HepG2 (cell line): ENCODE measurements at regions not wholly inside any gene's neighbourhood (a gene's known extent, or its start where the extent isn't known, plus 50 kb on each side); places are given as distances from the start of the nearest gene placed in this dataset.

Experiments used
- BHLHE40 ChIP-seq: IDR thresholded peaks from 2 replicates; pipeline ENCODE4 v1.6.1; 2011; ENCODE audit warnings: low read length, improper control_type of control experiment
- CREB1 ChIP-seq, 2 experiments: fragments of 450-650 bp in 1 of 2; IDR thresholded peaks; 2 replicates each; pipeline ENCODE4 v1.6.1; 2016 to 2017; ENCODE audit warnings: control low read depth in 1 of 2, mild to moderate bottlenecking in 1 of 2, missing compliant biosample characterization in 1 of 2, missing genetic modification characterization in 1 of 2
- ELF4 ChIP-seq: sonication (generic); formaldehyde crosslinking; IDR thresholded peaks from 2 replicates; pipeline ENCODE4 v1.5.0; 2020; ENCODE audit warnings: missing genetic modification reagents, mild to moderate bottlenecking, moderate library complexity, borderline replicate concordance
- GABPB1 ChIP-seq: IDR thresholded peaks from 2 replicates; pipeline ENCODE4 v1.6.1; 2016; ENCODE audit warnings: mild to moderate bottlenecking, missing genetic modification reagents, moderate library complexity, missing compliant biosample characterization
- NR1H2 ChIP-seq: sonication (generic); formaldehyde crosslinking; IDR thresholded peaks from 2 replicates; pipeline ENCODE4 v1.8.1; 2022; ENCODE audit warnings: low read depth, missing genetic modification reagents, borderline replicate concordance
- PHF21A ChIP-seq: sonication (generic); formaldehyde crosslinking; IDR thresholded peaks from 2 replicates; pipeline ENCODE4 v1.5.0; 2020; ENCODE audit warnings: mild to moderate bottlenecking, missing genetic modification reagents
- POLR2A ChIP-seq, 2 experiments: IDR thresholded peaks; 2 replicates each; pipeline ENCODE4 v1.6.1; 2011; ENCODE audit warnings: low read depth in 2 of 2, low read length in 2 of 2, mild to moderate bottlenecking in 1 of 2, moderate library complexity in 1 of 2; ENCODE audit not compliant: insufficient read depth in 1 of 2
- POLR2G ChIP-seq: fragments of 200-400 bp; formaldehyde crosslinking; IDR thresholded peaks from 2 replicates; pipeline ENCODE4 v1.6.1; 2018; ENCODE audit warnings: mild to moderate bottlenecking, low read depth, low read length, moderate library complexity
- RAD51 ChIP-seq: fragments of 450-650 bp; IDR thresholded peaks from 2 replicates; pipeline ENCODE4 v1.6.1; 2016; ENCODE audit warnings: borderline replicate concordance
- SRF ChIP-seq: IDR thresholded peaks from 2 replicates; pipeline ENCODE4 v1.6.1; 2011; ENCODE audit warnings: mild to moderate bottlenecking, low read depth, low read length, moderate library complexity
- ZNF891 ChIP-seq: sonication (generic); formaldehyde crosslinking; IDR thresholded peaks from 2 replicates; pipeline ENCODE4 v1.5.0; 2020; ENCODE audit warnings: mild to moderate bottlenecking, missing genetic modification reagents
- TF ChIP-seq, protein P1 (sequence below): sonication (generic); formaldehyde crosslinking; IDR thresholded peaks from 2 replicates; pipeline ENCODE4 v1.5.0; 2020; ENCODE audit warnings: missing genetic modification reagents
- TF ChIP-seq, protein P2 (sequence below): sonication (generic); formaldehyde crosslinking; IDR thresholded peaks from 2 replicates; pipeline ENCODE4 v1.5.0; 2020; ENCODE audit warnings: mild to moderate bottlenecking, missing genetic modification reagents, moderate library complexity
- TF ChIP-seq, protein P3 (sequence below): sonication (generic); formaldehyde crosslinking; IDR thresholded peaks from 2 replicates; pipeline ENCODE4 v1.4.0; 2020; ENCODE audit warnings: mild to moderate bottlenecking, missing genetic modification reagents

DNA sequence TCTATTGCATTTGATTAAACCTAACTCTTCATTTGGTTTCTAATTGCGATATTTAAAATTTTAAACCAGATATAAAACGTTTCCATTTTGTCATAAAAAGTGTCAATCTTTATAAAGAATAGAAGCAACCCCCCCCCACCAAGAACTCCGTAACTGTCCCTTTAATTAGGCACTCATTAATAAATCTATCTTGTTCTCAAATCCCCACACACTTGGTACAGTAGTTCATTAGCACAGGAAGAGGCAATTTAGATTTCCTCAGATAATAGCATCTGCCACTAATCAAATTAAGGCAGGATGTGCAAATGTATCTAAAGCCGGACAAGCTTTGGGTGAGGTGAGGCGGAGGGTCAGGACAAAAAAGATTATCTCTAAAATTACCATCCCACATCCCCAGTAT lies 1143.3 kb upstream of the AUTS2 start:
- TF ChIP-seq ZNF891 (CRISPR knock-in tag), result no peak
- no peak for TF ChIP-seq POLR2A (IDR thresholded peaks at IDR 0.05; ENCODE audit: insufficient read depth in 1 of 2, low read depth in 2 of 2, low read length in 2 of 2)
- TF ChIP-seq, protein P1, sequence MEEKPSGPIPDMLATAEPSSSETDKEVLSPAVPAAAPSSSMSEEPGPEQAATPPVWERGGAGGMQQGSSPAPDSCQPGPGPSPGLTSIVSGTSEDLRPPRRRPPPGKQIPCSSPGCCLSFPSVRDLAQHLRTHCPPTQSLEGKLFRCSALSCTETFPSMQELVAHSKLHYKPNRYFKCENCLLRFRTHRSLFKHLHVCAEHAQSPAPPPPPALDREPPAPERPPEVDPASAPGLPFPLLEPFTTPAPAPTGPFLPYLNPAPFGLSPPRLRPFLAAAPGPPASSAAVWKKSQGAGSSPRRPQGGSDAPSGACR (CRISPR knock-in tag), result no peak
- TF ChIP-seq PHF21A, result no peak
- TF ChIP-seq NR1H2, result no peak
- no peak for TF ChIP-seq BHLHE40
- TF ChIP-seq RAD51, result no peak
- no peak for TF ChIP-seq ELF4 (CRISPR knock-in tag)
- TF ChIP-seq, protein P2, sequence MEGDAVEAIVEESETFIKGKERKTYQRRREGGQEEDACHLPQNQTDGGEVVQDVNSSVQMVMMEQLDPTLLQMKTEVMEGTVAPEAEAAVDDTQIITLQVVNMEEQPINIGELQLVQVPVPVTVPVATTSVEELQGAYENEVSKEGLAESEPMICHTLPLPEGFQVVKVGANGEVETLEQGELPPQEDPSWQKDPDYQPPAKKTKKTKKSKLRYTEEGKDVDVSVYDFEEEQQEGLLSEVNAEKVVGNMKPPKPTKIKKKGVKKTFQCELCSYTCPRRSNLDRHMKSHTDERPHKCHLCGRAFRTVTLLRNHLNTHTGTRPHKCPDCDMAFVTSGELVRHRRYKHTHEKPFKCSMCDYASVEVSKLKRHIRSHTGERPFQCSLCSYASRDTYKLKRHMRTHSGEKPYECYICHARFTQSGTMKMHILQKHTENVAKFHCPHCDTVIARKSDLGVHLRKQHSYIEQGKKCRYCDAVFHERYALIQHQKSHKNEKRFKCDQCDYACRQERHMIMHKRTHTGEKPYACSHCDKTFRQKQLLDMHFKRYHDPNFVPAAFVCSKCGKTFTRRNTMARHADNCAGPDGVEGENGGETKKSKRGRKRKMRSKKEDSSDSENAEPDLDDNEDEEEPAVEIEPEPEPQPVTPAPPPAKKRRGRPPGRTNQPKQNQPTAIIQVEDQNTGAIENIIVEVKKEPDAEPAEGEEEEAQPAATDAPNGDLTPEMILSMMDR (CRISPR knock-in tag), result no peak
- no peak for TF ChIP-seq CREB1 (IDR thresholded peaks at IDR 0.05)
- no peak for TF ChIP-seq CREB1 (CRISPR knock-in tag; IDR thresholded peaks at IDR 0.05)
- TF ChIP-seq GABPB1 (CRISPR knock-in tag), result no peak
- TF ChIP-seq, protein P3, sequence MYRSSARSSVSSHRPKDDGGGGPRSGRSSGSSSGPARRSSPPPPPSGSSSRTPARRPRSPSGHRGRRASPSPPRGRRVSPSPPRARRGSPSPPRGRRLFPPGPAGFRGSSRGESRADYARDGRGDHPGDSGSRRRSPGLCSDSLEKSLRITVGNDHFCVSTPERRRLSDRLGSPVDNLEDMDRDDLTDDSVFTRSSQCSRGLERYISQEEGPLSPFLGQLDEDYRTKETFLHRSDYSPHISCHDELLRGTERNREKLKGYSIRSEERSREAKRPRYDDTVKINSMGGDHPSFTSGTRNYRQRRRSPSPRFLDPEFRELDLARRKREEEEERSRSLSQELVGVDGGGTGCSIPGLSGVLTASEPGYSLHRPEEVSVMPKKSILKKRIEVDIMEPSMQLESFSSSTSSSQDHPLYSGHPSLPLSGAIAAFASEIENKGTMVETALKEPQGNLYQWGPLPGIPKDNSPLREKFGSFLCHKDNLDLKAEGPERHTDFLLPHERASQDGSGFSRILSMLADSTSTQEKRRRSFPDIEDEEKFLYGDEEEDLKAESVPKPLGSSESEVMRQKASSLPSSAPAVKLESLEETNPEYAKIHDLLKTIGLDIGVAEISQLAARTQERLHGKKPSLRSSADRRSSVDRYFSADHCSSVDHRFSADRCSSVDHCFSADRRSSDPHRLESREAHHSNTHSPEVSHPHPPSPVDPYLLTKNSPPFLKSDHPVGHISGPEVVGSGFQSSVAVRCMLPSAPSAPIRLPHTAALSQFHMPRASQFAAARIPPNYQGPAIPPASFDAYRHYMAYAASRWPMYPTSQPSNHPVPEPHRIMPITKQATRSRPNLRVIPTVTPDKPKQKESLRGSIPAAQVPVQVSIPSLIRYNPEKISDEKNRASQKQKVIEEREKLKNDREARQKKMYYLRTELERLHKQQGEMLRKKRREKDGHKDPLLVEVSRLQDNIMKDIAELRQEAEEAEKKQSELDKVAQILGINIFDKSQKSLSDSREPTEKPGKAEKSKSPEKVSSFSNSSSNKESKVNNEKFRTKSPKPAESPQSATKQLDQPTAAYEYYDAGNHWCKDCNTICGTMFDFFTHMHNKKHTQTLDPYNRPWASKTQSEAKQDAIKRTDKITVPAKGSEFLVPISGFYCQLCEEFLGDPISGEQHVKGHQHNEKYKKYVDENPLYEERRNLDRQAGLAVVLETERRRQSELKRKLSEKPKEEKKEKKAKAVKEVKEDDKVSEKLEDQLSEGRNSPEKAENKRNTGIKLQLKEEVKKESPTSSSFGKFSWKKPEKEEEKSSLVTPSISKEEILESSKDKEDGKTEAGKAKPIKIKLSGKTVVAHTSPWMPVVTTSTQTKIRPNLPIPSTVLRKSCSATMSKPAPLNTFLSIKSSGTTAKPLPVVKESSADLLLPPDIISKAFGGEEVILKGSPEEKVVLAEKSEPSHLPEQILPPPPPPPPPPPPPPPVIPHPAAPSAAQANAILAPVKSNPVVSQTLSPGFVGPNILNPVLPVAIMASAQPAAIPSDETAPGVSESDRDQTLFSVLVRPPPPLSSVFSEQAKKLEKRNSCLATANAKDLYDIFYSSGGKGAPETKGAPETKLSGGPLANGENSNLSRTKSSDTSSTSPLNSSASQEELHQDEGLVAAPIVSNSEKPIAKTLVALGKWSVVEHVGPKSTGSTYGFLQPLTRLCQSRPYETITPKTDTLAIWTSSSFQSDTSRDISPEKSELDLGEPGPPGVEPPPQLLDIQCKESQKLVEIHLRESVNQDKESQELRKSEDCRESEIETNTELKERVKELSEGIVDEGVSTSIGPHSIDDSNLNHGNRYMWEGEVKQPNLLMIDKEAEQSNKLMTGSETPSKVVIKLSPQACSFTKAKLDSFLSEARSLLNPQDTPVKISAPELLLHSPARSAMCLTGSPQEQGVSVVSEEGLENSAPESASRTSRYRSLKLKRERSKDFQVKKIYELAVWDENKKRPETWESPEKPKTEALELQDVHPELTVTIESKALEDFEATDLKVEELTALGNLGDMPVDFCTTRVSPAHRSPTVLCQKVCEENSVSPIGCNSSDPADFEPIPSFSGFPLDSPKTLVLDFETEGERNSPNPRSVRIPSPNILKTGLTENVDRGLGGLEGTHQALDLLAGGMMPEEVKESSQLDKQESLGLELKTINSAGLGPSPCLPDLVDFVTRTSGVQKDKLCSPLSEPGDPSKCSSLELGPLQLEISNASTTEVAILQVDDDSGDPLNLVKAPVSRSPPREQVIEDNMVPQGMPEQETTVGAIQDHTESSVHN, result no peak
- TF ChIP-seq SRF, result no peak
- no peak for TF ChIP-seq POLR2G
